Germinal center (tissue), 1 donor: ENCODE measurements at regions not wholly inside any gene's neighbourhood (a gene's known extent, or its start where the extent isn't known, plus 50 kb on each side); places are given as distances from the start of the nearest gene placed in this dataset.

ENCODE experiments used
- DNase-seq: peaks from one replicate; pipeline ENCODE4 v3.0.0; 2012; ENCODE audit warnings: mixed read lengths, low spot score

- DNase-seq: no peak
Measured at GRCh38 chr7:86972072-86972471, 87.4 kb downstream of the ELAPOR2 start.

DNA sequence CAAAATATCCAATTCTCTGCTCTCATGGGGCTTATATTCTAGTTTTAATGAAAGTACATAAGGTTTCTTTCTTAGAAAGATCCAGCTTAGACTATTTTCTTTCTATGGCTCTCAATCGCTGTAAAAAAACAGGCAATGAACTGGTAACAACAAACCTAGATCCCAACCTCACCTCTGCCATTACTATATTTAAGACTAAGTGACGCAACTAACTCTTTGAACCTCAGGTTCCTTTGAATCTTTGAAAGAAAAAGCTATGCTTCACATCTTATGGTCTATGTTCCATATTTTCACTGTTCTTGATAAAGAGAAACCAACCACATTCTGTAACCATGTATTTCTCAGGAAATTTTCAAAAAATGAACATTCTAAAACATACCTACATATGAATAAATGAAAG lies 88.5 kb downstream of the ELAPOR2 start:
- DNase-seq: no peak

DNA sequence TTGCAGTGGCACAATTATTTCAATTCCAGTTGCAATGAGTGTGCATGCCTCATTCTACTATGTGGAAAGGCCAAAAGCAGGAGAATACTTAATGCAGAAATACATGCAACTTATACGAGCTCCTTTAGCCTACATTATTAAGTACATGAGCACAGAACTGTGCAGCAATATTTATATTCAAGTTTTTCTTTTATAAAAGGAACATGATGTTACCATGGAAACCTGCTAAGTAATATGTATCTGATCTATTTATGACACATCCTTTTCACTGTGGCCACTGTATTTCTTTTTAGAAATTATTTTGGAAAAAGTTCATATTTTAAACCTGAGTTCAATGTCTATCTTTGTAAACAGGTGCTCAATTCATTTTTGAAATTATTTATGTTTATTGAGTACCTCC lies 88.9 kb downstream of the ELAPOR2 start:
- no peak for DNase-seq

GRCh38 chr7:86969865-86970264 lies 89.6 kb downstream of the ELAPOR2 start:
- no peak for DNase-seq

DNA sequence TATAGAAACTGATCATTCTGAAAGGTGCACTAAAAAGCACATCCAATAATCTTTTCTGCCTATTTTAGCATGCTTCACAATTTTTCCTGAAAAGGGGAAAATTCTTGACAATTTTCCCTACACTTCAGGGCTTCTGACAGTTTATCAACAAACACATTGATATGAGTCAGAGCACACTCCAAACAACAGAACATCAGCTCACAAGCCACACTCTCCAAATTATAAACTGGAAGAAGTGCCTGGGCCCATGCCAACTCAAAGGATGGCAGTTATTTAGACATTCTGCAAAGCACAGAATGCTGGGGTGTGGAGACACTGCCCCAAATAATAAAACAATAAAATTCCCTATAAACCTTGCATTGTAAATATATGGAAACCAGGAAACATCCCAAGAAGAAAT lies 90.8 kb downstream of the ELAPOR2 start:
- DNase-seq: no peak

- no peak for DNase-seq
Measured at GRCh38 chr7:86966916-86967315, 92.5 kb downstream of the ELAPOR2 start.

DNA sequence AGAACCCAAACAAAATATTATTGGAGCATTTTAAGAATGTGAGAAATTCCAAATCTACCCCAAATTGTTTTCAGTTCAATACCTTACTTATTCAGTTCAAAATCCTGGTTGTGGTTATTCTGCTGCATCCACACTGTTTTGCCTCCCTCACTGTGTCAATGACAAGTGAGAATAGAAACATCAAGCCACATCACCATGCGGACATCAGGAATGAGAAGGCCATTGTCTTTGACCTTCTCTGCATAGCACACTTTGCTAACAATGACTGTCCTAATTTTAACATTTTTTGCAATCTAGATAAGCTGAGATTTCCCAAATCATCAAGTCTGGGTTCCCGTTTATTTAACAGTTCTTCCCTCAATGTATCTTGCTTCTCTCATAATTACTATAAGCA lies 93.7 kb downstream of the ELAPOR2 start:
- no peak for DNase-seq

DNA sequence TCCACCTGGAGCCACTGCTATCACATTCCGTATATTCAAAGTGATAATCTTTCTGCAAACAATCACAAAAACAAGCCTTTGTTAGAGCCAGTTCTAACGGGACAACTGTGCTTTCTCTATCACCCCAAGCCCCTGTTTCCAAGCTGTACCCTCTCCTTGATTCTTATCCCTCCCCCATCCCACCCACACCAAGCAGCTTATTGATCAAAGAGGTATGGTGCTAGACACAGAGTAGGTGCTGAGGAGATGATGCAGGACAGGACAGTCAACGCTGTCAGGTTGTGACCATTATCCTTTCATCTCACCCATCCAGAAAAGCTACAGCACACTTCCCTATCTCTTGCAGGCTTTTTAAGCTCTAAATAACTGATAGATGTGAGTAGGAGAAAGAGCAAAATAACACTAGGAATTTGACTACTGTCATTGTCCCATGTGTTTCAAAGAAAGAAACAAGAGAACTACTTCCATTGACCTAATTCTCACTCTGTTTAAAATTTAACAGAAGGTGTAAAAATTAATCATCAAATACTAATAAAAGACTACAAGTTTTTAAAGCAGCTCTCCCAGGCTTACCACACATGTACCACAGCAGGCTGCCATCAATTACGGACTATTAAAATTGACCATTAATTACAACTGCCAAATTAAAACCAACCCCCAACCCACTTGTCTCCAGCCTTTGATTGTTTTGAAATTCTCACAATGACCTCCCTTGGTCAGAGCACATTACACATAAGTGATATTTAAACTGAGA lies 94.3 kb downstream of the ELAPOR2 start:
- DNase-seq: no peak

- no peak for DNase-seq
Measured at GRCh38 chr7:86963599-86964230, 95.7 kb downstream of the ELAPOR2 start.

DNA sequence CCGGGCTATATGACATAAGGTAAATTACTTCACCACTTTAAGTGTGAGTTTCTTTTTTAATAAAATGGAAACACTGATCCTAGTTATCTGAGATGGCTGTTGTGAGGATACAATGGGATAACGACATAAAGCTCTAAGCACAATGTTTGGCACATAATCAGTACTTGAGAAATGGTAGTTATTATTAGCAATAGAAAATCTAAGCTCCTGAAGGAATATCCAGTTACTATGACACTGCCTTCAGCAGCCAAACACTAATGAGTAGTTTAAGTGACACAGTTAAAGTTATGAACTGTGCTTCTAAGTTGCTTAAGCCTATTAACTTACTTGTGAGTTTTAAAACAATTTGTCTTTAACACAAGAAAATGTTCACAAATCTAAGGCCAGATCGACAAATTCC lies 96.8 kb downstream of the ELAPOR2 start:
- no peak for DNase-seq

GRCh38 chr7:86961686-86962085 lies 97.8 kb downstream of the ELAPOR2 start:
- no peak for DNase-seq

DNA sequence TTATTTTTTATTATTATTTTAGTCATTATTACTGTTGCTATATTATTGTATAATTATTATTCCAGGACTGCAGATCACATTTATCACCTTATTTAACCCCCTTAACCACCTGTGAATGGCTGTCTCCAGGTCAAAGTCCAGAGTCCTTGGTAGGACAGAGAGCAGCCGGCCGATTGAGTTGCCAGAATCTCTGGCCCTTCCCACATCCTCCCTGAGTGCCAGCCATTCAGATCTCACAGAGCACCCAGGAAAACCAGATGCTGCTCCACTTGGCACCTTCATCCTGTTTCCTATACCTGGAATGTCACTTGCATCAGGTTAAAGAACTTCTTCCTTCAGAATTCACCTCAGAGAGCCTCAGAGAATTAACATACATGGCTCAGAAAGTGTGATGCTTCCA lies 101.1 kb downstream of the ELAPOR2 start:
- DNase-seq: no peak

GRCh38 chr7:86956567-86956966 lies 102.9 kb downstream of the ELAPOR2 start:
- DNase-seq: no peak

- DNase-seq: no peak
Measured at GRCh38 chr7:86955895-86956503, 103.5 kb downstream of the ELAPOR2 start.

GRCh38 chr7:86954971-86955370 lies 104.5 kb downstream of the ELAPOR2 start:
- DNase-seq: no peak

- no peak for DNase-seq
Measured at GRCh38 chr7:86953653-86954336, 105.7 kb downstream of the ELAPOR2 start.

GRCh38 chr7:86953219-86953618 lies 106.2 kb downstream of the ELAPOR2 start:
- no peak for DNase-seq

DNA sequence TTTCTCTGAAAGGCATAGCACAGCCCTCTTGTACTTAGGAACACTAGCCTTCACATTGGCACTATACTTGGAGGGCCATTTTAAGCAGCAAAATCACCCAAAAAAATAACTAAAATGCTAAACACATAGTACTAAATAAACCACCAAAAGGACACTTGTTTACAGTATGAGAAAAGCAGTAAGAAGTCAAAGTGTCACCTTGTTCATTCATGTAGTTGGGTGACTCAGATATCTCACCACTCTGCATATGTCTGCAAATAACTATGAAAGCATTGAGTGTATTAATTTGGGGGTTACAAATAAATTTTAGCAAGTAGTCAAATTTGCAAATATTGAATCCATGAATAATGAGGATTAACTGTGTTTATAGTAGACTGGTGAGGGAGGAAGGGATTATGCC lies 107.6 kb downstream of the ELAPOR2 start:
- no peak for DNase-seq

- no peak for DNase-seq
Measured at GRCh38 chr7:86950944-86951343, 108.5 kb downstream of the ELAPOR2 start.

GRCh38 chr7:86950360-86950759 lies 109.1 kb downstream of the ELAPOR2 start:
- peak; percentile 36 for DNase-seq

GRCh38 chr7:86949779-86950260 lies 109.6 kb downstream of the ELAPOR2 start:
- DNase-seq: no peak

DNA sequence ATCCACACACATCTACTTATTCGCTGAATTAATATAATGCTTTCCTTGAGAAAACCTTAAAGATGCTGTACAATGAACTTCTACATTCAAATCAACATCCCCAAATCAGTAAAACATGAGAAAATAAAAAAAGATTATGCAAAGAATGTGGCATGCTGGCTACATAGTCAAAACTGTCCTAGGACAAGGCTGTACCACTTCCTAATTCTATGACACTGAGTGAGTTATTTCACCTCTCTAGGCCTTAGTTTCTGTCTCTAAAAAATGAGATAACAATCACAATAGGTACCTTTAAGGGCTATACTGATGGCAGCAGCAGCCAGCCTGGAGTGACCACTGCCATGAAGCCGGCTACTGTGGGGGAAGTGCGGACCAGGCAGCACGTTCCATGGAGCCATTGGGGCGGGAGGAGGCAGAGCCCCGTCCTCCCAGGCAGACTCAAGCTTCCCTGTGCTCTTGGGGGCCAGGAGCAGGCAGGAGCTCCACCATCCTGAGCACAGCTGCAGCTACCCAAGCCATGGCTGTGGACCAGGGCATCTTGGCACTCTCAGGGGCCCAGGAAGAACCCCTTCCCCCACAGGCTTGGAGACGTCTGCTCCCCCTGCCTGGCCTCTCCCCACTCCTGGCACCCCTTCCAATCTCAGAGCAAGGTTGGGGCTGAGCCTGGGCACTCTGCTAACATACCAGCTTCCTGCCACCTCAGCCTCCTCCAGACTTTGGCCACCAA lies 110.2 kb downstream of the ELAPOR2 start:
- DNase-seq: peak; percentile 55
